ENCODE measurements at regions not wholly inside any gene's neighbourhood (a gene's known extent, or its start where the extent isn't known, plus 50 kb on each side); places are given as distances from the start of the nearest gene placed in this dataset.
"Not testable (repeated sequence)": the region's sequence is repeated elsewhere in the genome, so short reads cannot be mapped to it uniquely, and the experiment has no call there.

DNA sequence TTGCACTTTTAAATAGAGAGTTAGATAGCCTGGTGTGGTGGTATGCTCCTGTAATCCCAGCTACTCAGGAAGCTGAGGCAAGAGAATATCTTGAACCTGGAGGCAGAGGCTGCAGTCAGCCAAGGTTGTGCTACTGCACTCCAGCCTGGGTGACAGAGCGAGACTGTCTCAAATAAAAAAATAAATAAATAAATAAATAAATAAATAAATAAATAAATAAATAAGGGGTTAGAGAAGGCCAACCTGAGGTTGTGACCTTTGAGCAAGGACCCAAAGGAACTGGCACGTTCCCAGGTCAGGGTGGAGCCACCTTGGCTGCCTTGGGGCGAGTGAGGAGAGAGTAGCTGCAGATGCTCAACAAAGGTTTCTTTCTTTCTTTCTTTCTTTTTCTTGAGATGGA, 65.3 kb upstream of the TENM4 start:
- Histone ChIP-seq H3K4me3 (no peak overlapping the region), H3K27ac (no peak overlapping the region)
- DNase-seq (ENCODE audit: low spot score): no peak
- TF ChIP-seq, protein P1, sequence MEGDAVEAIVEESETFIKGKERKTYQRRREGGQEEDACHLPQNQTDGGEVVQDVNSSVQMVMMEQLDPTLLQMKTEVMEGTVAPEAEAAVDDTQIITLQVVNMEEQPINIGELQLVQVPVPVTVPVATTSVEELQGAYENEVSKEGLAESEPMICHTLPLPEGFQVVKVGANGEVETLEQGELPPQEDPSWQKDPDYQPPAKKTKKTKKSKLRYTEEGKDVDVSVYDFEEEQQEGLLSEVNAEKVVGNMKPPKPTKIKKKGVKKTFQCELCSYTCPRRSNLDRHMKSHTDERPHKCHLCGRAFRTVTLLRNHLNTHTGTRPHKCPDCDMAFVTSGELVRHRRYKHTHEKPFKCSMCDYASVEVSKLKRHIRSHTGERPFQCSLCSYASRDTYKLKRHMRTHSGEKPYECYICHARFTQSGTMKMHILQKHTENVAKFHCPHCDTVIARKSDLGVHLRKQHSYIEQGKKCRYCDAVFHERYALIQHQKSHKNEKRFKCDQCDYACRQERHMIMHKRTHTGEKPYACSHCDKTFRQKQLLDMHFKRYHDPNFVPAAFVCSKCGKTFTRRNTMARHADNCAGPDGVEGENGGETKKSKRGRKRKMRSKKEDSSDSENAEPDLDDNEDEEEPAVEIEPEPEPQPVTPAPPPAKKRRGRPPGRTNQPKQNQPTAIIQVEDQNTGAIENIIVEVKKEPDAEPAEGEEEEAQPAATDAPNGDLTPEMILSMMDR (IDR thresholded peaks at IDR 0.05): no peak

DNA sequence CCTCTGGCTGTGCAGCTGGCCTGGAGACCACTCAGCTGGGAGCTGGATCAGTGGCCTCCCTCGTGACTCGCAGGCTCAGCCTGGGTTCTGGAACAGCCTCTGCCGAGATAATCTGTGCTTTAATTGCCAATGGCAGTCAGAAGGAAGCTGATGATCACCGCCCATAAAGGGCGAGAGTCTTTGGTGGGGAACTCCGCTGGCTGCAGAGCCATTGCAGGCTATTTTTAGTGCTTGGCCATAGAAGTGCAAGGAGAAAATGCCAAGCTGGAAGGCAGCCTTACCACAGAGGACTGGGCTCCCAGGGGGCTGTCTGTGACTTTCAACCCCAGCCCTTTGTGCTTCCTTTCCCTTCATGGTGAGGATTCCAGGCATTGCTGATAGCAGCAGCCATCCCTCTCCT, 62.2 kb upstream of the TENM4 start:
- TF ChIP-seq, protein P1 (IDR thresholded peaks at IDR 0.05): no peak
- Histone ChIP-seq H3K27ac (peak overlapping the region in 1 of 2 donors; percentile 54), H3K4me3 (no peak overlapping the region)
- no peak for DNase-seq (ENCODE audit: low spot score)

DNA sequence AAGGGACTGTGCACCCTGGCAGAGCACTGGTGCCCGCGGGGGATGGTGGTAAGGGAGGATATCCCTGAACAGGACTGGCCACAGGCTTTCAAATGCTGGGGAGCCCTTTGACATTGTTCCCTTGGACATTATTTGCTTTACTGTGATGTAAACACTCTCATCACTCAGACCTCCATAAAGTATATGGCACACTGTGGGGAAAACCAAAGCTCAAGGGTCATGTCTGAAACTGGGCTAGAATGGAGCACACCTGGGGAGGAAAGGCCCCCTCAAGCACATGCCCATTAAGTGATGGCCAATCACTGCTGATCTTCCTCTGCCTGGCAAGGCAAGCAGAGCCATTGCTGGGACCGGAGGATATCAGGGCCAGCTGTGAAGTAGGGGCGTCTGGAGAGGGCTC, 60.9 kb upstream of the TENM4 start:
- H3K27ac ChIP-seq: no peak overlapping the region

DNA sequence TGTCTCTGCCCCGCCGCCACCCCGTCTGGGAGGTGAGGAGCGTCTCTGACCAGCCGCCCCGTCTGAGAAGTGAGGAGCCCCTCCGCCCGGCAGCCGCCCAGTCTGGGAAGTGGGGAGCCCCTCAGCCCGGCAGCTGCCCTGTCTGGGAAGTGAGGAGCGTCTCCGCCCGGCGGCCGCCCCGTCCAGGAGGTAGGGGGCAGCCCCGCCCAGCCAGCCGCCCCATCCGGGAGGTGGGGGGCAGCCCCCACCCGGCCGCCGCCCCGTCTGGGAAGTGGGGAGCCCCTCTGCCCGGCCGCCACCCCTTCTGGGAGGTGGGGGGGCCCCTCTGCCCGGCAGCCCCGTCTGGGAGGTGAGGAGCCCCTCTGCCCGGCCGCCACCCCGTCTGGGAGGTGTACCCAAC, 59.1 kb upstream of the TENM4 start:
- H3K4me3 ChIP-seq; H3K27ac ChIP-seq; DNase-seq (ENCODE audit: low spot score): not testable (repeated sequence)

More for the DNA sequence above, 60.9 kb upstream of the TENM4 start:
- TF ChIP-seq, protein P1 (IDR thresholded peaks at IDR 0.05): no peak
- DNase-seq (ENCODE audit: low spot score): no peak
- H3K4me3 ChIP-seq: no peak overlapping the region

DNA sequence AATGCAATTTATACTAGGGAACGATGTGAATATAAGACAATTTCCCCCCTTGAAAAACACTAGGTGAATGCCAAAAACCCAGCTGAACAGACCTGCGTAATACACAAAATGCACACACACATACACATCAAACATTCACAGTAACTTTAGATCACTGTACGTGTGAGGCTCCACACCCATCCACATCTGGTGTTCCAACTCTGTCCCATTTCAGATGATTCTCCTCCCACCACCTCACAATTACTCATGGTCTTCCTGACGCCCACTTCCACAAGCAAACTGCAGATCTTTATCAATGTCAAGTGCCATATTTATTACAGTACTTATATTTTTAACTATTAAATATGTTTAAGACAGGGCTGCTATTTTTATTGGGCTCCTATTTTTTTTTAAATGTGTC, 57.8 kb upstream of the TENM4 start:
- H3K4me3 ChIP-seq: no peak overlapping the region
- DNase-seq (ENCODE audit: low spot score): no peak
- TF ChIP-seq, protein P1 (IDR thresholded peaks at IDR 0.05): no peak
- H3K27ac ChIP-seq: no peak overlapping the region

DNA sequence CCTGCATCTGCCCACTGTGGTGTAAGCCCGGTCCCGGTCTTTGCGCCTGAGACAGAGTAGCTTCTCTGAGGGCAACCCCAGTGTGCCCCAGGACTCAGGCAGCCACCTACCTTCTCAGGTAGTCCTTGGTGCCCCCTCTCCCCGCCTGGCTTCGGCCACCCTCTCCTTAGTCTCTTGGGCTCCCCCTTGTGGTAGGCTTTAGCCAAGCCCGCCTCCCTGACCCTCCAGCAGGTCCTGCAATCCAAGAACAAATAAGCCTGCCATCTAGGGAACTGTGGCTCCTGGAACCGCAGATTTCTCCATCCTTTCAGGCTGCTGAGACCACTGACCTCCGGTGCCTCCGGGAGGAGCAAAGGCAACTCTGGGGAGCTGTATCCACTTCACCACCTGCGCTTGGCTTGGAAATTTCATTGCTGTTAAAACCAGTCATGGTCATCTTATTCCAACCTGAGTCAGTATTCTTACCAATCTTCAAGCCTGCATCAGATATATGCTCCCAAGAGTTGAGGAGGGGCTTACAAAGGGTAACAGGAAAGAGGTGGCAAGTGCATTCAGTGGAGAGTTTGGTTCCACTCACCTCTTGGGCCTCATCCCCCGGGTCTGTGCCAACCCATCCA, 52.8 kb upstream of the TENM4 start:
- H3K4me3 ChIP-seq: no peak overlapping the region
- DNase-seq (ENCODE audit: low spot score): no peak
- TF ChIP-seq, protein P1 (IDR thresholded peaks at IDR 0.05): peak; percentile 87
- no peak overlapping the region for H3K27ac ChIP-seq

DNA sequence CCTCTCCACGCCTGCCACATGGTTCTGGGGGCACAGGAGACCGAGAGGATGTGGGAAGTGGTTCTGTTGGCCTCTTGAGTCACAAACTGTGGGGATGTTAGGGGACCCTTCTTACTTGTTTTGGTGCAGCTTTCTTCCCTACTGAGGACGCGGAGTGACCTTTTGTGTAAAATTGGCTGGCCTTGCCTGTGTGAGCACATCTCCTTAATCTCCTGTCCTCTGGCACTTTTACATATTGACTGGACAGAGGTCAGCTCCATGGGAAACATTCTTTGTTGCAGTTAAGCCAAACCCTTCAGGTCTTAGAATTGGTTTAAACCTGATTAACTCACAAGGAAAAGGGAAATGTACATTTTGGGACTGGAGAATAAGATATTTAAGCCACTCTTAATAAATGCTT, 51.2 kb upstream of the TENM4 start:
- H3K27ac ChIP-seq: no peak overlapping the region
- TF ChIP-seq, protein P1 (IDR thresholded peaks at IDR 0.05): no peak
- no peak for DNase-seq (ENCODE audit: low spot score)

More for the DNA sequence above, 51.2 kb upstream of the TENM4 start:
- no peak overlapping the region for H3K4me3 ChIP-seq

All from coronary artery (tissue), 2 donors.